Activated T-helper 1 cell treated with anti-CD3 and anti-CD28 coated beads, Interleukin-12 subunit alpha, Interleukin-12 subunit beta, Interleukin-2, Interleukin-4 antibody, amounts not matched to agents 30 ng/mL and 10 ng/mL and 1 ng/mL, durations not matched to agents 14 hours and 24 hours and 36 hours (primary cell): ENCODE measurements at regions not wholly inside any gene's neighbourhood (a gene's known extent, or its start where the extent isn't known, plus 50 kb on each side); places are given as distances from the start of the nearest gene placed in this dataset.

ENCODE experiments used
- DNase-seq: peaks from one replicate; pipeline ENCODE4 v3.0.0; 2021; ENCODE audit warnings: low spot score
- H3K27ac Mint-ChIP-seq: one replicate; pipeline ENCODE4 v1.8.0; 2021; ENCODE audit warnings: mild to moderate bottlenecking, mixed read lengths
- H3K27me3 Mint-ChIP-seq: one replicate; pipeline ENCODE4 v1.8.0; 2022; ENCODE audit warnings: mild to moderate bottlenecking, moderate library complexity, mixed read lengths; ENCODE audit not compliant: insufficient read depth
- H3K36me3 Mint-ChIP-seq: one replicate; pipeline ENCODE4 v1.8.0; 2021; ENCODE audit warnings: low read depth, mixed read lengths
- H3K4me1 Mint-ChIP-seq: one replicate; pipeline ENCODE4 v1.8.0; 2021; ENCODE audit warnings: low read depth, mixed read lengths
- H3K4me3 Mint-ChIP-seq: one replicate; pipeline ENCODE4 v1.8.0; 2021; ENCODE audit warnings: mild to moderate bottlenecking, moderate library complexity, mixed read lengths
- H3K9me3 Mint-ChIP-seq: one replicate; pipeline ENCODE4 v1.8.0; 2021; ENCODE audit warnings: mixed read lengths
- intact Hi-C: fragments of 100-400 bp; cut with micrococcal nuclease; formaldehyde crosslinking; loops from one replicate; pipeline ENCODE4 v1.15.1; 2024

DNA sequence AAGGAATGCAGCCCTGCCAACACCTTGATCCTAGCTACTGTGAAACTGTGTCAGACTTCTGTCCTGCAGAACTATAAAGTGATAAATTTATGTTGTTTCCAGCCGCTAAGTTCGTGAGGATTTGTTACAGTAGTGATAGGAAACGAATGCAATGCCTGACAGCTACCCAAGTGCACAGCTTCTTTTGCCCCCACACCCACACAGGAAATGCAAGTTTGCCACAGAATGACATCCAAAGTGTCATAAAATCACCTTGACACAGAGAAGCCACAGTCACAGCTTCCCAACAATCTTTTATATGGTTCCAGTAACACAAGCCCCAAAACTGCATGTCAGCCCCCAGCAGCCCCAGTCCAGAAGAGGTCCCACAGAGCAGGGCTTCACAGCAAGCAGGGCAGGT lies 216.9 kb upstream of the S100G start:
- intact Hi-C loops = no loop called here

DNA sequence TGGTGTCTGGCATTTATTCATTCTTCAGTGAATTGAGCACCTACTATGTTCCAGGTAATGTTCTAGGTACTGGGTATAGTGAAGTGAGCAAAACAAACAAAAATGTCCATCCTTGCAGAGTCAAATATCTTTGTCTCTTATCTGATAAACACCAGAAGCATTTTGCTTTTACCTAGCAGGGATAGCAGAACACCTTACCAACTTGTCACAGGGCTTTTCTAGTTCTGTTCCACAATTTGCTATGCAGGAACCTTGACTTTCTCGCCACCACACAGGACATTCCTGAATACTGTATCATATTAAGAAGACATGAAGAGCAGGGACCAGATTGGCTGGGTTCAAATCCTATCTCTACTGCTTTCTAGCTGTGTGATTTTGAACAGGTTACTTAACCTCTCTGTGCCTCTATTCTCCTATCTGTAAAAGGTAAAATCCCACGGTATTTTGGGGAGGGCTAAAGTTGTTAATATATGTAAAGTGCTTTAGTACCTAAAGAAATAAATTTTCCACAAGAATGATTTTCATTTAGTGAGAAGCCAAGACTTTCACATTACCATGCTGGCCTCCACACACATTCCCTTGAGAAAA lies 214.5 kb upstream of the S100G start:
- DNase-seq = no peak
- no peaks in the 10 kb centered on the region for H3K36me3 Mint-ChIP-seq
- no peaks in the 10 kb centered on the region for H3K9me3 Mint-ChIP-seq
- H3K4me1 Mint-ChIP-seq = peaks cover 12% of the 10 kb centered on the region
- no peak overlapping the region for H3K4me3 Mint-ChIP-seq
- H3K27me3 Mint-ChIP-seq = no peaks in the 10 kb centered on the region
- H3K27ac Mint-ChIP-seq = no peak overlapping the region
- intact Hi-C loops = no loop called here

More for the DNA sequence above, 216.9 kb upstream of the S100G start:
- Mint-ChIP-seq H3K4me3 (no peak overlapping the region), H3K4me1 (peaks cover 12% of the 10 kb centered on the region), H3K36me3 (no peaks in the 10 kb centered on the region), H3K9me3 (no peaks in the 10 kb centered on the region), H3K27ac (no peak overlapping the region), H3K27me3 (no peaks in the 10 kb centered on the region)
- DNase-seq = no peak

DNA sequence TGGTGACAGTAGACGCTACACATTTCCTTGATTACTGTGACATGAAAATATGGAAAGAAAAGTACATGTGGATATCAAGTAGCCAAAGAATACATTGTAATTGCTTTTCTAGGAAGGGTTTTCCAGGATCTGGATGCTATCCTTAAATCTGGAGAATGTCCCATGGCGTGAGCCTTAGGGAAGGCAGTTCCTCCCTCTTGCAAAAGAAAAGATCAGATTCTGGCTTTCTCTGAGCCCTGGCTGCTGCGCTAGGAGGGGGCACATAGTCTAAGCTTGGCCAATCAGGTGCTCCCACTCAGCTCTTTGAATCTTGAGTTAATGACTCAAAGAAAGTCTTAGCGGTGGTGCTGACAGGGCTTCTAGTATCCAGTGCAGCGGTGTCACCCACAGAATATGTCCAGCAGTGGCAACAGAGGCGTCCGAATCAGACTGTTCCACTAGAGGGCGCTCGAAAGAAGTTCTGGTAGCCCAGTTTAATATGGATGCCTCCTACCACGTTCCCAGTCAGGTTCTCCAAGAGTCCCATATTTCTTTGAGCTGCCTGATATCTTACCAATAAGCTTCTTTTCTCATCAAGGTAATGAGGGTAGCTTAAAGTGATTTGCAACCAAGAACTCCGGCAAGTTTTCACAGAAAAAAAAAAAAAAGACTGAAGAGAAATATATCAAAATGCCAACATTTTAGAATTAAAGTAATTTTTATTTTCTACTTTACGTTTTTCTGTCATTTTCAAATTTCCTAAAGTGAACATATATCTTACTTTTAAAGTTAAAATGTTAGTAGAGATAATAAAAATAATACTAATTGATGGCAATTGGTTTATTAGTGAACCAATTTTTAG lies 213.4 kb upstream of the S100G start:
- no peaks in the 10 kb centered on the region for H3K9me3 Mint-ChIP-seq
- intact Hi-C loops = loop anchor here (1.0 kb wide), 2 partner anchors 234 to 259 kb away; no protein-coding TSS in a partner anchor
- peak; percentile 14 for DNase-seq
- H3K4me3 Mint-ChIP-seq = no peak overlapping the region
- H3K4me1 Mint-ChIP-seq = peaks cover 12% of the 10 kb centered on the region
- no peak overlapping the region for H3K27ac Mint-ChIP-seq
- no peaks in the 10 kb centered on the region for H3K27me3 Mint-ChIP-seq
- no peaks in the 10 kb centered on the region for H3K36me3 Mint-ChIP-seq

DNA sequence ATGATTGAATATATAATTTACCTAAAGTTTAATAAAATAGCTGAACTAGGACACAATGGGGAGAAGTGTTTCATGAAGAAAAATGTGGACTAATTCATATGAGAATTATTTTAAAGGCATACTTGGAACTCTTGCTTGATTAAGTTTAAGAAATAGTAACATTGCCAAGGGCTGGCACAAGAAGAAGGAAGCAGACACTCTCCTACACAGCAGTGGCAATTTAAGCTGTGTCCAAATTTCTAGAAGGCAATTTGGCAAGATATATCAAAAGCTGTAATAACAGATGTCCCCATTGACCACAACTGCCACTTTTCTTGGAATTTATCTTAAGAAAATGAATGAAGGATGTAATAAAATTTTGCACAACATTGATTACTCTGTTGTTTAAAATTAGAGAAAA lies 209.5 kb upstream of the S100G start:
- intact Hi-C loops = no loop called here
- DNase-seq = no peak
- no peak overlapping the region for H3K27ac Mint-ChIP-seq
- no peaks in the 10 kb centered on the region for H3K4me1 Mint-ChIP-seq
- H3K27me3 Mint-ChIP-seq = peaks cover 2% of the 10 kb centered on the region
- no peaks in the 10 kb centered on the region for H3K9me3 Mint-ChIP-seq
- no peak overlapping the region for H3K4me3 Mint-ChIP-seq
- H3K36me3 Mint-ChIP-seq = no peaks in the 10 kb centered on the region

DNA sequence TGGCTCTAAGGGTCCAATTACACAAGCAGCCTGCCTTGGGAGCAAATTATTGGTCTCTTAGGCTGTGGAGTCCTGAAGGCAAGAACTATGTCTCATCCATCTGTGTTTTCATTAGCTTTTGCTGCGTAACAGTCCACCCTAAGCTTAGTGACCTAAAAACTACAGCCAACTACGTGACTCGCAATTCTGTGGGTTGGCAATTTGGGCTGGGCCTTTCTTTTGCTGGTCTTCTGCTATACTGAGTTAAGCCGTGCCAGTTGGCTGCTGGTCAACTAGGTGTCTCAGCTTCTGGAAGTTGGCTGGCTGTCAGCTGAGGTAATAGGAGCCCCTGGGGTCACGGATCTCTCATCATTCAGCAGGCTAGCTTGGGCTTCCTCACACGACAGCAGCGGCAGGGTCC lies 205.6 kb upstream of the S100G start:
- no peaks in the 10 kb centered on the region for H3K4me1 Mint-ChIP-seq
- H3K27ac Mint-ChIP-seq = no peak overlapping the region
- peaks cover 2% of the 10 kb centered on the region for H3K27me3 Mint-ChIP-seq
- H3K36me3 Mint-ChIP-seq = no peaks in the 10 kb centered on the region
- no peak for DNase-seq
- intact Hi-C loops = loop anchor here (2.0 kb wide), 1 partner anchor 684 kb away; no protein-coding TSS in a partner anchor
- H3K9me3 Mint-ChIP-seq = no peaks in the 10 kb centered on the region
- H3K4me3 Mint-ChIP-seq = no peak overlapping the region

DNA sequence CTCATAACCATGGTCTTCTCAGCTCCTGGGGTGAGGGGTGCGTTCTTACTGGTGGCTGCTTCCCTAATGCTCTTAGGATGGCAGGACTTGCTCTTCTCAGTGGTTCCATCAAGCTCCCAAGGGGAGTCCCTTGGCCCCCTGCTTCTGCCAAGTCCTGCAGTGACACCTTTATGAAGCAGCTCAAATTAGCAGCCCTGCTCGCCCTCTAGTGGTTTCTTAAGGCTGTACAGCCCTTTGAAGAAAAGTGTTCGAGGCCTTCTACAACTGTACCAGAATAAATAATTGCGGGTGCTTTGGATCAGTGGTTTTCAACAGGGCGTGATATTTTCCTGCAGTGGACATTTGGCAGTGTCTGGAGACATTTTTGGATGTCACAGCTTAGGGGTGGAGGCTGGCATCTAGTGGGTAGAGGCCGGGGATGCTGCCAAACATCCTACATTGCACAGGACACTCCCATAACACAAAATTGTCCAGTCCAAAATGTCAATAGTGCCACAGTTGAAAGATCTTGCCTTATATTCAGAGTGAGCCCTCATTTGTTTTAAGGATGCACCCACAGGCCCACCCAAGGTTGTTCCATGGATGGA lies 204.7 kb upstream of the S100G start:
- intact Hi-C loops = loop anchor here (2.0 to 5.0 kb wide), 2 partner anchors 684 to 758 kb away; no protein-coding TSS in a partner anchor
- Mint-ChIP-seq H3K4me1 (no peaks in the 10 kb centered on the region), H3K9me3 (no peaks in the 10 kb centered on the region), H3K36me3 (no peaks in the 10 kb centered on the region), H3K27ac (no peak overlapping the region), H3K27me3 (peaks cover 4% of the 10 kb centered on the region), H3K4me3 (no peak overlapping the region)
- peak; percentile 4 for DNase-seq

DNA sequence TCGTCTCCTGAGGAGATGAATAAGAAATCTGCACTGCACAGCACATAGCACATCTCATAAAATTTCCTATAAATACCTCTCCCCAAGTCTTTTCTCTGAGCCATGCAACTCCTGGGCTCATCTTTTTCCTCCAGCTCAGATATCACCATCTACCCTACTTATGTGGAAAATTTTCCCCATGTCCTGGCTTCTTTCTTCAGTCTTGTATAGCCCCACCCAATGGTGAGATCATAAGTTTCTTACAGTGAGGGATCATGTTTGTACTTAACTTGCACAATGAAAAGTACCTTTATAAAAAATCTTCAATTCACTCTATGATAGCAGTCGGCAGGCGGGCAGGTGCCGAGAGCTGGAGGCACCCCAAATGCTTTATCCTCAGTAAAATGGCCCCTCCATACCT lies 198.6 kb upstream of the S100G start:
- H3K27ac Mint-ChIP-seq = no peak overlapping the region
- peaks cover 4% of the 10 kb centered on the region for H3K27me3 Mint-ChIP-seq
- H3K9me3 Mint-ChIP-seq = no peaks in the 10 kb centered on the region
- no peak overlapping the region for H3K4me3 Mint-ChIP-seq
- no peaks in the 10 kb centered on the region for H3K36me3 Mint-ChIP-seq
- no peaks in the 10 kb centered on the region for H3K4me1 Mint-ChIP-seq
- intact Hi-C loops = no loop called here
- no peak for DNase-seq

DNA sequence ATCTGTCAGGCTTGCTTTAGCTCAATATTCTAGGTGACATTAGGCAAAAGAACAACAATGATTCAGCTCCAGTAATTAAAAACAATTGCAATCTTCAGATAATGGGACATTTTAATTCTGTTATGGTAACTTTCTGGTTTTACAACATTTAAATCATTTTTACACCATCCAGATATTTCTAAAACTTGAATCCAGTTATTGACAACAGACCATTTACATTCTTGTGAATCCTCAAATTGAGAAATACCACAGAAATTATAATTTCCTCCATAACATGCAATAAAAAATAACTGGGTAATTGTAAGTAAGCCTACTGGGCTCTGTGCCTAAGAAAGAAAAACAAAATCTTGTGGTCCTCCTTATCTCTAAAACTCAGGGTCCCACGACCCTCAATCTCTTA lies 195.0 kb upstream of the S100G start:
- Mint-ChIP-seq H3K9me3 (no peaks in the 10 kb centered on the region), H3K27ac (no peak overlapping the region), H3K27me3 (peaks cover 2% of the 10 kb centered on the region), H3K4me1 (no peaks in the 10 kb centered on the region), H3K36me3 (no peaks in the 10 kb centered on the region), H3K4me3 (no peak overlapping the region)
- no peak for DNase-seq
- intact Hi-C loops = no loop called here

DNA sequence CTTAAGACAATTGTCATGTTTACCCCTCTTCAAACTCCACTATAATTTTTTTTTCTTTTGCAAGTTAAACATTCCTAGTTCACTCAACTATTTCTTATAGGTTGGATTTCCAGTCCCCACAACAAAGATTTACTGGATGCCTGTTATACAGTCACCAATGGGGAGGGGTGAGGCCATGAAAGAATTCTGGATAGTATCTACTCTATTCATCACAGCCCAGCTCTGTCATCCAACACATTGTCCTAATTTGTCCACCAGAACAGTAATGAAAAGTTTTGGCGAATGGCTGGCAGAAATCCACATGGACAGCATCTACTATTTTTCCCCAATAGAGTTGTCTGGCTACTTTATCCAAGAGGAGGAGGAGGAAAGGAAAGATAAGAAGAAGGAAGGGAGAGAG lies 192.7 kb upstream of the S100G start:
- H3K27ac Mint-ChIP-seq = no peak overlapping the region
- no peaks in the 10 kb centered on the region for H3K36me3 Mint-ChIP-seq
- intact Hi-C loops = no loop called here
- DNase-seq = no peak
- H3K9me3 Mint-ChIP-seq = no peaks in the 10 kb centered on the region
- H3K4me1 Mint-ChIP-seq = no peaks in the 10 kb centered on the region
- H3K27me3 Mint-ChIP-seq = peaks cover 2% of the 10 kb centered on the region
- H3K4me3 Mint-ChIP-seq = no peak overlapping the region

DNA sequence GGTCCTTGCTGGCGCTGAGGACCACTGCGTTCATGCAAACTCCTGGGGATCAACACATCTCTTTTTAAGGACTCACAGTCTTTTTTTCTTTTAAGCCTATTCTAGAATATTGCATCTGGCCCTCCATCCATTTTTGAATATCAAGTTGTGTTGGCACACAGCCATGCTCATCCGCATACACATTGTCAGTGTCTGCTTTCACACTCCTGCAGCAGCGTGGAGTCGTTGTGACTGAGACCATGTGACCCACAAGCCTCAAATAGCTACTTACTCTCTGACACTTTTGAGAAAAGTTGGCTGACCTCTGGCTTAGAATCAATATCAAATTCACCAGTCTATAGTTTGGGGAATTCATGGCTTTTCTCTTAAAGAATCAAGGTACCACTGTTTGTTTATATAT lies 191.8 kb upstream of the S100G start:
- Mint-ChIP-seq H3K27me3 (no peaks in the 10 kb centered on the region), H3K36me3 (no peaks in the 10 kb centered on the region), H3K9me3 (no peaks in the 10 kb centered on the region), H3K4me3 (no peak overlapping the region), H3K4me1 (no peaks in the 10 kb centered on the region), H3K27ac (no peak overlapping the region)
- intact Hi-C loops = no loop called here
- no peak for DNase-seq

DNA sequence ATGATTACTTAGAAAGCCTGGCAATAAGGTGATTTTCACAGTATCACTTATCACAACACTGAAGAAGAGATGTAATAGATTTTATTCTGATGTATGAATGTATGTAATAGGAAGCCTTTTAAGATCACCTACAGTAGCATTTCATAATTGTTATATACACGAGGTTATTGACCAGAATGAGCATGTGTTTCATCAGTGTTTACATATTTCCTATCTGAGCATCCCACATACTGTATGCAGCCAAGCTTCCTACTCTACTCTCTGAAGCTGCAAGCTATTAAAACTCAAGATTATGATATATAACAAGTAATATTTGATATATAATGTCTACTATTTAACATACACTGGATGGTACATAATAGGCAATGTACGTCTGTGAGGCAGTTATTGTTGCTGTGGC lies 190.9 kb upstream of the S100G start:
- Mint-ChIP-seq H3K27ac (no peak overlapping the region), H3K27me3 (no peaks in the 10 kb centered on the region), H3K36me3 (no peaks in the 10 kb centered on the region), H3K4me1 (no peaks in the 10 kb centered on the region), H3K4me3 (no peak overlapping the region), H3K9me3 (no peaks in the 10 kb centered on the region)
- DNase-seq = no peak
- intact Hi-C loops = no loop called here

DNA sequence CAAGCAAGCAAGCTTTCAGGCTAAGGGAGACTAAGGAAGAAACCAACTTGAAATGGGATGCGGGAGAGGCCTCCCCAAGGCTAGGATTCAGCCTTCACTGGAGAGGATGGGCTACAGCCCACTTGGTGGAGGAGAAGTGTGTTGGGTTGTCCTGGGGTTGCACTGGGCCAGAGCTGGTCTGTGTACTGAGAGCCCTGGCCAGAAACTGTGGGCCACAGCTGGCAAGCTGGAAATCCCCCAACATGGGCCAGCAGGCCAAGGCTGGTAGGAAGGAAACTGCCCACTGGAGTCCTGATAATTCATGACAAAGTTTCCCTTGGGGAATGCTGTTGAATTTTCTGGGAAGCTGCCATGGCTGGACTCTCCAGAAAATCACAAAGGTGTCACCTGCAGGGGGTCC lies 188.0 kb upstream of the S100G start:
- H3K4me3 Mint-ChIP-seq = no peak overlapping the region
- DNase-seq = no peak
- H3K27ac Mint-ChIP-seq = no peak overlapping the region

DNA sequence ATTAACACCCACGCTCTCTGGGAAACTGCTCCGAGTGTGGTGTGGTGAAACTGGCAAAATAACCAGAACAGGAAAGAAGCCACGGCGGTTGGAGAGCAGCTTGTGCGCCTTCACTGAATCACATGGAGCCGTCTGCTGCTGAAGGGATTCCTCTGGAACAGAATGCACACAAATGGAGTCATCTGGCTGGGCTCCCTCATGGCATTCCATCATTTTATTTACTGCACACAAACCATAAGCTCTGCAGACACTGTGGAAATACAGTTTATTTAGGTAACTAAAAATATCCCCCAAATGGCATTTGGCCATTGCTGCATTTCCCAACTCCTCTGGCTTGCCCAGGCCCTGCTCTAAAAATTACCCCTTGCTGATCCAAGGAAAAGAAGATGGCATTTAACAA lies 187.0 kb upstream of the S100G start:
- Mint-ChIP-seq H3K4me1 (no peaks in the 10 kb centered on the region), H3K36me3 (no peaks in the 10 kb centered on the region), H3K27ac (no peak overlapping the region), H3K9me3 (no peaks in the 10 kb centered on the region), H3K4me3 (no peak overlapping the region), H3K27me3 (no peaks in the 10 kb centered on the region)
- intact Hi-C loops = no loop called here
- no peak for DNase-seq

More for the DNA sequence above, 188.0 kb upstream of the S100G start:
- intact Hi-C loops = no loop called here
- H3K36me3 Mint-ChIP-seq = no peaks in the 10 kb centered on the region
- no peaks in the 10 kb centered on the region for H3K9me3 Mint-ChIP-seq
- no peaks in the 10 kb centered on the region for H3K27me3 Mint-ChIP-seq
- no peaks in the 10 kb centered on the region for H3K4me1 Mint-ChIP-seq
